Stimulated activated CD4-positive, alpha-beta T cell treated with anti-CD3 and anti-CD28 coated beads, Interleukin-2, amount 100 ng/mL, for 4 hours (primary cell): ENCODE measurements at regions not wholly inside any gene's neighbourhood (a gene's known extent, or its start where the extent isn't known, plus 50 kb on each side); places are given as distances from the start of the nearest gene placed in this dataset.

Source experiments
- DNase-seq: peaks from one replicate; pipeline ENCODE4 v3.0.0-alpha.2; 2020; ENCODE audit warnings: low read depth

DNA sequence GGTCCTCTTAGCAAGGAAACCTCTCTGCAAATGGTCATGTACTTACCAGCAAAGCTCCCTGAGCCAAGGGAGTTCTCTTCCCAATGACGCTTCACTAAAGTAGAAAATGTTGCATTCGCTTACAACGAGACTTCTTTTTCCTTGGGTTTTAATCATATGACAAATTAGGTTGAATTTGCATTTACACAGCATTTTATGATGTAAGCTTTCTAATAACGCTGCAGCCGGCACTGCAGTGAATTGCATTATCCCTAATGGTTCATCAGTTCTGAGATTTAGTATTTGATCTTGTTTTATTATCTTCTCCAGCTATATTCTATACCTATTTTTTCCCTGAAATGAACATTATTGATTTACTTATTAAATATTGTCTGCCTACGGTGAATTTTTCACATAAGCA is 339.3 kb upstream of the PFKP start:
- no peak for DNase-seq

DNA sequence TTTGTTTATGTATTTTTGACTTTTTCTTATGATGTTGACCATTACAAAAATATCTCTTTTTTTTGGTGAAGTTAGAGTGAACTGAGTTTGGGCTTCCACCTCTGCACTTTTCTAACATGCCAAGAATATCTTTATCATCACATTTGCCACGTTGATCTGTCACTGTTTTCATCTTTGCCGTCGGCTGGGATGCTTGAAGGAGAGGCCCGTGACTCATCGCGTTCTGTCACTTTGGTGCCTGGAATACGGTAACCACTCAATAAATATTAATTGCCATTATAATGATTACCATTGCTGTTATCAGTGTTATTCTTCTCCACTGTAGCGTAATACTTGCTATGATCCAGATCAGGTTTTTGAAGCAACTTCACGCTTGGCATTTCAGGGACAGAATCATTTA is 350.8 kb upstream of the PFKP start:
- DNase-seq, result no peak

DNA sequence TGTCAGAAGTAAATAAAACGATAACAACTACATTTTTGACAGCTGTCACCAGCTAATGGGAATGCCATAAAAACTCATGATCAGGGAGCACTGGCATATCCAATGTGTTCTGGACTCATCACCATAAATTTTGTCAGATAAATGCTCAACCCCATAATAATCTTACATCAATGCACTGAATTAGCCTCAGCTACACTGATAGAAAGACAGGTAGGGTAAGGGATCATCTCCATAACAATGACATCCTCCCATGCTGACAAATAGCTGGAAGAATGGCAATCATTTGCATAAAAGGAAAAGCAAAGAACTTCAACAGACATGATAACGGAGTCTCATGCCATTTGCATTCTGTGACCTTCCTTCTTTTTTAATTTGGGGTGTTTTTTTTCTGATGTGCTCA is 352.8 kb upstream of the PFKP start:
- DNase-seq, result no peak

DNA sequence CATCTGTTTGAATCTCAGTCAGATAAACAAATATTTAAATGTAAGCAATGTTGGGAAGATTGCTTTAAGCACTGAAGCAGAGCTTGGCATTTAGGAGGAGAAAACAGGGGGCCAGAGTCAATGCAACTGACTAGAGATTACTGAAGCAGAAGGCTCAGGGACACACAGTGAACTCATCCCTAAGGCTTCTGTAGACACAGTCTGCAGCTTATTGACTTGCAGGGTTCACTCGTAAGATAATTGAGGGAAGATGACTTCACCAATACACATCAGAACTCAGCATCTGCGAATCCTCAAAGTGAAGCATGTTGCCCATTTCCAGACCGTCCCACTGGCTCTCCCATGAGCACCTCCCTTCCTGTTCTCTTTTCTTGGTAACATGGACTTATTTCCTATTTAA is 363.4 kb upstream of the PFKP start:
- DNase-seq, result no peak

DNA sequence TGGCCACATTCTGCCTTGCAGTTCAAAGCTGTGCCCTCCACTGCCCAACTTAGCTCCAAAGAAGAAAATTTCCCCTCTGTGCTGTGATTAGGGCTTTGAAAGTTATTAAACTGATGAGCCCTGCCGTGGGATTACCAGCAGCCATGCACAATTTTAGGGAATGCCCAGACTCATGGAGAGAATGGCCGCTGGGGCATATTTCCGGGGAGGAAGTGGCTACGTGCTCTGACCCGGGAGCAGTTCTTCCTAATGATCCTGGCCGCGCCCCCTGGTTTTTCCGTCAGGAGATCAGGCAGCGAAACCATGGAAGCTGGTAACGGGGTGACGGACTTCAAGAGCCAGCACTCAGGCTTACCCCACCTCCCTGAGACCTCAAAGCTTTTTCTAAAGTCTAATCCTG is 365.5 kb upstream of the PFKP start:
- no peak for DNase-seq

- no peak for DNase-seq
These were observed 366.6 kb upstream of the PFKP start for GRCh38 chr10:2700626-2701305.

DNA sequence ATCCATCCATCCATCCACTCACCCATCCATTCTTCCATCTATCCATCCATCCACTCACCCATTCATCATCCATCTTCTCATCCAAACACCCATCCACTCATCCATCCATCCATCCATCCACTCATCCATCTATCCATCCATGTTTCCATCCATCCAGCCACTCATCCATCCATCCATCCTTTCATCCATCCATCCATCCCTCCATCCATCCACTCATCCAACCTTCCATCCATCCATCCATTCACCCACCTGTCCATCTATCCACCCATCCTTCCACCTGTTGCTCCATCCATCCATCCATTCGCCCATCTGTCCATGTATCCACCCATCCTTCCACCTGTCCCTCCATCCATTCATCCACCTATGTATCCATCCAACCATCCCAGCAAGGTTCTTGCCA is 378.4 kb upstream of the PFKP start:
- no peak for DNase-seq

- DNase-seq, result no peak
These were observed 380.7 kb upstream of the PFKP start for GRCh38 chr10:2686691-2687090.

GRCh38 chr10:2682491-2682890 is 384.9 kb upstream of the PFKP start:
- DNase-seq, result no peak

- DNase-seq, result no peak
These were observed 385.5 kb upstream of the PFKP start for GRCh38 chr10:2681891-2682290.

- no peak for DNase-seq
These were observed 386.5 kb upstream of the PFKP start for GRCh38 chr10:2680821-2681220.

DNA sequence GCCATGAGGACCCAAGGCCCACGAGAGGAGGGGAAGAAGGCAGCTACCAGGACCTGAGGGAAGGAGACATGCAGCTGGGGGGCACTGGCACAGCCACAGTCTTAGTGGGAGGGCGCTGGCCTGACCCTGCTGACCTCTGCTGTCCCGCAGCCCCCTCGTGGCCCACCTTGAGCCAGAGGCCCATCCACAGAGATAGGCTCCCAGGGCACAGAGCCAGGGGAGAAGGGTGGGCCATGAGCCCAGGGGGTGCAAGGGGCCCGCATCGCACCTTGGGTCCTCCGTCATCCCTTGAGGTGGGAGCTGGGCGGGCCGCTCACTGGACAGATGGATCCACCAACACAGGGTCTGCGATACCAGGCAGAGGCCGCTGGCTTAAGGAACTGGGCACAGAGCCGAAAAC is 387.7 kb upstream of the PFKP start:
- no peak for DNase-seq

DNA sequence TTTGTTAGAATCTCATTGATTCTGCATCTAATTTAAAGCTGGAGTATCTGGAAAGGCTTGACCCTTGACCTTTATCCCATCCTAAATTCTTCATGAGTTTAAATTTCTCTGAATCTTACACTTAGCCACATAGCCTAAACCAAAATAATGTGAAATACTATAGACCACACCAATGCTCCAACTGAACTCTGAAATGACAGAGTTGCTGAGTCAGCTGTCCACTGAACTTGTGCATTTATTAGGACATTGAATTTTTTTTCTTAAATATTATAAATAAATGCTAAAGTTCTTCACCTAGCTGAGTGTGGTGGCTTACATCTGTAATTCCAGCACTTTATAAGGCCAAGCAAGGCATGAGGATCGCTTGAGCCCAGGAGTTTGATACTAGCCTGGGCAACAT is 390.9 kb upstream of the PFKP start:
- DNase-seq, result no peak

DNA sequence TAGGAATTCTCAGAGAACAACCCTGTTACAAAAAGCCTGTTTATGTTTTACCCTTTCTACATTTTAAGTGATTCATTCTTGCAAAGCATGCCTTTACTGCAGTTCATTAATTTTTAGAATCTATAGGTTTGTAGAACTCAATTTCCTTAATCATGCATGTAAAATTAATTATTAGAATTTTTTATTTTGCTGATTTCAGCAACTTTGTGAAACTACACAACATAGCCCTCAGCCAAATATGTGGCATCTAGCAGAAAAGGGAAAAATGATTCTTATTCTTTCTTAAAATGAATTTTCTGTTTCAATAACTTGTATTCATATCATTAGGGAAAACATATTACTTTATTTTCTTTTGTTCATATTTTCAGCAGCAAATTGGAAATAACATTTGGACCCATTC is 392.9 kb upstream of the PFKP start:
- no peak for DNase-seq

GRCh38 chr10:2670864-2671263 is 396.5 kb upstream of the PFKP start:
- no peak for DNase-seq

DNA sequence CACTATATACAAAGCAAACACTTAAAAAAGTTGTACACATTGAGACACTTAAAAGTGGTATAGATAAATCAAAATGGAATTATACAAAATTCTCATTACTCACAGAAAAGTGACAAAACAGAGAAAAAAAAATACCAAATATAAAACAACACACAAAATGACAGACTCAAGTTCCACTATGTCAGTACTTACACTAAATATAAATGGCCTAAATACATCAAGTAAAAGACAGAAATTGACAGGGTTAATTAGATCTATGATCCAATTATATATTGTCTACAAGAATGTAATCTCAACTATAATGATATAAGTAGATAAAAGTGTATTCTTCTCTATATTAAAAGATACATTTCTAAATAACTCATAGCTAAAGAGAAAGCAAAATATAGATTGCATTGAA is 401.6 kb upstream of the PFKP start:
- no peak for DNase-seq

- no peak for DNase-seq
These were observed 407.1 kb upstream of the PFKP start for GRCh38 chr10:2660276-2660675.

- DNase-seq, result no peak
These were observed 407.6 kb upstream of the PFKP start for GRCh38 chr10:2659660-2660209.

DNA sequence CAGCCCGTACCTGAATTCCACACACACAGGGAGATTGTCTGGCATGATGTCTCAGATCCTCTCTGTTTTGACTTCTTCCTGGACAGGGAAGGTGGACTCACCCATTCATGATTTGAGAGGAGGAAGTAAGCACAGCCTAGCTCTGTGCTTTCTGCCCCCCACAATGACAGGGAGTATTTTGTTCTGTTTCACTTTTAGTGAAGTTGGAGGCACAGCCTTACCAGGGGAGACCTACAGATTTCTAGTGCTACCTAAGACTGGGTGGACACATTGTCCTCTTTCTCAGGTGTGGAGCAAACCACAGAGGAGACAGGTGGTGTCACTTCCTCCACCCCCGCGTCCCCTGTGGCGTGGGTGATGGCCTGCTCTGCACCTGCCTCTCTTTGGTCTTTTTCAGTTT is 408.6 kb upstream of the PFKP start:
- no peak for DNase-seq

- DNase-seq, result no peak
These were observed 417.0 kb upstream of the PFKP start for GRCh38 chr10:2650328-2650727.

- no peak for DNase-seq
These were observed 426.3 kb upstream of the PFKP start for GRCh38 chr10:2641028-2641427.

DNA sequence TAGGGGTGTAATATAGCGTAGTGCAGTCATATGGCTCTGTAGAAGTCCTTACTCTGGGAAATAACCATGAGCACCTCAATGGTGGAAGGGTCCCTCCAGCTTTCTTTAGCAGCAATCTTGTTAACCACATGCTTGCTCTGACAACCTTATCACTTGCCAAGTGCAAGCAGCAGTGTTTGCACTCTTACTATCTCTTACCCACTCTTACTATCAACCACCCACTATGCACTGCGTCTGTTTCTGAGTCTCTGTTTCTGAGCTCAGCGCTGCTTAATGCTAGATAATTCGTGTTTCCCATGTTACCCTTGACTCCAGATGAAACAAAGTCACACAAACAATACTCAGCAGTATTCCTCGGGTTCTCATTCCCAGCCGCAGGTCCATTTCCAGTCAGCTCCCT is 433.7 kb upstream of the PFKP start:
- no peak for DNase-seq

DNA sequence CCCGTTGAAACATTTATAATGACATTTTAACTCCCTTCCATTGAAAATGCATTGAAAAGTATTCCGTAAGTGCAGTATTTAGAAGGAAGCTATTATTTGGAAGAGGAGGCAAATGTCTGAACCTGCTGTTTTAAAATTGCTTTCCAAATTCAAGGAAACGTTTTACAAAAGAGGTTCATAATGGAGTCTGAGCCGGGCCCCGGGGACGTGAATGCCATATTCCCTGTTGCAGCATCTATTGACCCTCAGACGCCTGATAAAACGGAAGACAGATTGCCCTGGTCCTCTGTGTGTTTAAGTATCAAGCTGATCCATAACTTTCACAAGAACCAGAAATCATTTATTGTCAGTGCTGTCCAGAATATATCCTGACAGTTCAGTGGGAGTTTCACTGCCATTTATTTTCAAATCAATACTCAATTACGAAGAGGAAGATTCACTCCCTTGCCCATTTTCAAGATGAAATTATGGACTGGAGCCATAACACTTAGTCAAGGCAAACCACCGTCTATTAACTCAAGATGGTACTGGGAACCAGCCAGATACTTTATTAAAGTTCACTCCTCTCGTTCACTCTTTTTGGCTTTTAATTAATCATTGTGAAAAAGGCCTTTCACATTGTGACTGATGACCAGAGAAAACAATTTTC is 435.7 kb upstream of the PFKP start:
- no peak for DNase-seq

- DNase-seq, result no peak
These were observed 438.6 kb upstream of the PFKP start for GRCh38 chr10:2628705-2629104.
